HG03354 (cell line): ENCODE measurements at regions not wholly inside any gene's neighbourhood (a gene's known extent, or its start where the extent isn't known, plus 50 kb on each side); places are given as distances from the start of the nearest gene placed in this dataset.

Experiments
- ATAC-seq: cut with Tn5 transposase; IDR thresholded peaks from one replicate; pipeline ENCODE4 v1.9.1; 2021; ENCODE audit warnings: mild to moderate bottlenecking; ENCODE audit not compliant: unreplicated experiment, poor library complexity, severe bottlenecking

DNA sequence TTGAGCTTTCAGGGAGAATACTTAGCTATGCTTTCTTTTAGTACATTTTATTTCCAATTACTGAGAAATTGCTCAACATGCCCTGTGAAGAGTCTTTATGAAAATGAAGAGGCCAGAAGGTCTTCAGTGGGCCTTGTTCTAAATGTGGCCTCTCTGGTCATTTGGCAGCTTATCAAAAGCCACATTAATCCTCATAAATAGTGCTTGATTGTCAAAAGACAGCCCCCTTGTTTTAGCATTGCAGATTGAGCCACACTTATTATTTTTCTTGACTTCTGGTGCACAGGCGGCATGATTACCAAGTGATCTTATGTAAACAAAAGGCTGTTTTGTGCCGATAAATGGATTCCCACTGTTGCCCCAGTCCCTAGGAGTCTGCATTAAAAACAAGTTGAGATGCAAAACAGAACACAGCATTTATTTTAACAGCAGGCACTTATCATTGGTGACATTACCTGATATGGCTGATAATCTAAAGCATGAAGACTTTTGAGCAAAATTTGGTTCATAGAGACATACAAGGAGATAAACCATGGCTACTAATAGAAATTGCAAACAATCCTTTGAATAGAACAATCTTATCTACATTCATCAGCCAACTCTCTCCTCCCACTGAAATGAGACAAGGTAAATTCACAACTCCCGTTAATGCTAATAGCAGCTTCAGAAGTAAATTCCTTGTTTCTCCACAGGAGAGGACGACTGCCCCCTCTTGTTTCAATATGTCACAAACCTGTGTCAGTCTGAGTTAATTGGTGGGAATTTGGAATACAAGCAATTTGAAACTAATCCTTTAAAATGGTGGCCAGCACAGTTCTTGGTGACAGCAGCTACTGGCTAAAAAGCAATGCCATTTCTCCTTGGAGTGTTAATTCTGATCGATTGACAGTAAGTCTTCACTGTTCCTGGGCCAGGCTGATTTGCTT is 194.3 kb downstream of the NSUN3 start:
- ATAC-seq = no peak

- ATAC-seq = no peak
These were observed 196.0 kb downstream of the NSUN3 start for GRCh38 chr3:94258851-94259250.

DNA sequence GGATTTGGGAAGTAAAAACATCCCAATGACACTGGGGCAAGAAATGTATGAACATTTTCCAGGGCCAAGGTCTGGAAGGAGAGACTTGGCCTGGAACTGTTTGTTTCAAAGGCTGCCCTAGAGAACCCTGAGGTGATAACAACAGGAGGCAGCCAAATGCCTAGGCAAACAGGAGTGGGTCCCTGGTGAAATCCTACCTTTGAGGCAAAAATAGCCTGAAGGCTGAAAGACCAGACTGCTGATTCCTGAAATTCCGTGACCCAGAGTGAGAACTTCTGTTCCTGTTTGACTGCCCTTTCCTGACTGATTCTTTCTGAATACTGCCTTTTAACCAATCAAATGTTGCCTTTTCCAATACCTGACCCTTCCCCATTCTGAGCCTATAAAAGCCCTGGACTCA is 196.4 kb downstream of the NSUN3 start:
- no peak for ATAC-seq

GRCh38 chr3:94269763-94270162 is 206.9 kb downstream of the NSUN3 start:
- ATAC-seq = no peak

- no peak for ATAC-seq
These were observed 209.2 kb downstream of the NSUN3 start for GRCh38 chr3:94272016-94272415.

GRCh38 chr3:94280958-94281357 is 218.1 kb downstream of the NSUN3 start:
- no peak for ATAC-seq

DNA sequence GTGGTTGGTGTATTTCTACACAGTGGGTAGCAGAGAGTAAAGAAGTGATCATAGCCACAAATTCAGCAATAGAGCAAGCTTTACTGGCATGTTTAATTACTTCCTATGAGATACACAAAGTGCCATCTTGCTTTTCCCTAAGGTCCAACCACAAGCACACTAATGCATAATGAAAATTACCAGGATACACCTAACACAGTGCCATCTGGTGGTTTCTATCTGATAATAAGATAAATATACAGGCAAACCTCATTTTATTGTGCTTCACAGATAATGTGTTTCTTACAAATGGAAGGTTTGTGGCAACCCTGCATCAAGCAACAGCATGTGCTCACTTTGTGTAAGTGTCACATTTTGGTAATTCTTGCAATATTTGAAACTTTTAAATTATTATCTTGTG is 223.0 kb downstream of the NSUN3 start:
- no peak for ATAC-seq

- ATAC-seq = no peak
These were observed 228.8 kb downstream of the NSUN3 start for GRCh38 chr3:94291686-94292085.

GRCh38 chr3:94292151-94292550 is 229.3 kb downstream of the NSUN3 start:
- ATAC-seq = no peak

- ATAC-seq = no peak
These were observed 230.9 kb downstream of the NSUN3 start for GRCh38 chr3:94293793-94294195.

GRCh38 chr3:94294806-94295205 is 231.9 kb downstream of the NSUN3 start:
- ATAC-seq = no peak

DNA sequence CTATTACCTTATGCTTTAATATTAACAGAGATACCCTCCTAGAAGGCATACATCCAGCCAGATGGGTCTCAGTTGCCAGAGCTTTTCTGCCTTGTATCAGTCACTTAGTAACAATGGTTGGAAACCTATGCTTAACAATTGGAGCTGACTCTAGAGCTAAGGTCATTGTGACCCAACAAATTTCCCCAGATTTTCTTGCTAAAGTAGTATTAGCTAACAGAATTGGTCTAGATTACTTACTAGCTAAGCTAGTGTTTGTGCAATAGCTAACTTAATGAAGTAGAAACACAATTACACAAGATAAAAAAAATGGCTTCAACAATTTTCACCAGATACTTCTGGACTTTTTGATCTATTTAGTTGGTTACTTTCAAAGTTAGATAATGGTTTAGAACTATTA is 236.9 kb downstream of the NSUN3 start:
- no peak for ATAC-seq

GRCh38 chr3:94301366-94301765 is 238.5 kb downstream of the NSUN3 start:
- ATAC-seq = no peak

- ATAC-seq = no peak
These were observed 240.4 kb downstream of the NSUN3 start for GRCh38 chr3:94303266-94303665.

GRCh38 chr3:94303897-94304296 is 241.0 kb downstream of the NSUN3 start:
- ATAC-seq = no peak

DNA sequence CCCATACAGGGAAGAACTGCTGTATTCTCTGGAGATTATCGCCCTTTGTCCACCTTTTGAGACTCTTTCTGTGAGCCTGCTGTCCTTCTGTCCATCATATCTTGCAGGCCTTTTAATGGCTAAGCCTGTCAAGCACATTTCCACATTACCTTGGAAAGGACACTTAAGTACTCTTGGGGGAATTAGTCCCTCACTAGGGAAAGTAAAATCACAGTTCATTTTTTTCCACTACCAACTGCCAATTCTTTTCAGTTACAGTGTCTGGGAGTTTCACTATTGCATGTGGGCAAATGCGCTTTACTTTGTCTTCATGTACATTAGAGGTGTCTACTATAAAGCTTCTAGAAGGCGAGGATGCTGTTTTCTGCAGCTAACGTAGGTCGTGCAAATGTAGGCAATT is 242.1 kb downstream of the NSUN3 start:
- no peak for ATAC-seq

GRCh38 chr3:94305835-94306611 is 243.2 kb downstream of the NSUN3 start:
- no peak for ATAC-seq

- no peak for ATAC-seq
These were observed 244.7 kb downstream of the NSUN3 start for GRCh38 chr3:94307588-94307987.

DNA sequence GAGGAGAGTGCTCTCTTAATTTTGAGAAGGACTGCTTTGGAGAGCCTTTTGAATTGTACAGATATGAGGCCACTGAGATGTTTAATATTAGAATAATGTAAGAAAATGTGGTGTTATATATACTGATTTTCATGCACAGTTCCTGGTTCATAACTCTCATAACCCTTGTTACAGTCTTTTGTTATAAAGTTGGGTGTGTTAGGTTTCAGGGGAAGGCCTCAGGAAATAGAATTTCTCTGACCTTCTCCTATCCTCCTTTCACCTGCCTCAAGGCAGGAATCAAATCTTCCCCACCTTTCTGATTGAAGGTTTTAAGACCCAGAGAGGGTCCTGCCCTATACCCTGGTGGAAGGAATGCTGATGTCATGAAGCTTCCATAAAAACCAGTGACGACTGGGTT is 245.9 kb downstream of the NSUN3 start:
- no peak for ATAC-seq

DNA sequence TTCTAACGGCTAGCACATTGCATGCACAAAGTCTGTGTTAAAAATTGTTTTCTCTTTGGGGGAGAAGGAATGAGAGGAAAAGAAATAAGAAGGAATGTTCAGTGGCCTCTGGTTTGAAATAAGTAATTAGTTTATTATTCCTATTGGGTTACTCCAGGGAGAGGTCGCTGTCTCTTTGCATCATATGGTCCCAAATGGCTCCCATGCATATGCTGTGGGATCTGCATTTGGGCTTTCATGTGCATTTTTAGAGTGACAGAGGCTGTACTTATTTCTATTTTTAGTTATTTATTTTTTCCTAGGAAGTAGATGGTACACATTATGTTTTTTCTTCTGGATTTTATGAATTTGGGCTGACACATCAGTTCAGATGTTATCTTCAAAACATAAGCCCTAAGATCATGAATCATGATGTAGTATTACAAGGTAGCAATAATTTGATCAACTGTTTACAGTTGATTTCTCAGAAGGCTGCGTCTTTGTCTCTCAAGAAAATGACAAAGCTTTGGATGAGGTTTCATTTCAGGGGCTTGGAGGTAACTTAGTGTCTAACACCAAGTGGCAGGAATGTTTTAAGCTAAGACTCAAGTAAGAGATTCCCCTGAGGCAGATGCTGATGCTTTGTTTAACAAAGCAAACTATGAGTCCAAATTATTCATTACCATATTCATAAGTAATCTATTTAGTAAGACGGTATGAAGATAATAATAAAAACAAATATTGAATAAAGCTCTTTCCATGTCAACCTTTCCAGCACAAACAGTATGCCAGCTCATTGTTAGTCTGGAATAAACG is 247.7 kb downstream of the NSUN3 start:
- ATAC-seq = no peak
